ENCODE measurements at regions not wholly inside any gene's neighbourhood (a gene's known extent, or its start where the extent isn't known, plus 50 kb on each side); places are given as distances from the start of the nearest gene placed in this dataset.

DNA sequence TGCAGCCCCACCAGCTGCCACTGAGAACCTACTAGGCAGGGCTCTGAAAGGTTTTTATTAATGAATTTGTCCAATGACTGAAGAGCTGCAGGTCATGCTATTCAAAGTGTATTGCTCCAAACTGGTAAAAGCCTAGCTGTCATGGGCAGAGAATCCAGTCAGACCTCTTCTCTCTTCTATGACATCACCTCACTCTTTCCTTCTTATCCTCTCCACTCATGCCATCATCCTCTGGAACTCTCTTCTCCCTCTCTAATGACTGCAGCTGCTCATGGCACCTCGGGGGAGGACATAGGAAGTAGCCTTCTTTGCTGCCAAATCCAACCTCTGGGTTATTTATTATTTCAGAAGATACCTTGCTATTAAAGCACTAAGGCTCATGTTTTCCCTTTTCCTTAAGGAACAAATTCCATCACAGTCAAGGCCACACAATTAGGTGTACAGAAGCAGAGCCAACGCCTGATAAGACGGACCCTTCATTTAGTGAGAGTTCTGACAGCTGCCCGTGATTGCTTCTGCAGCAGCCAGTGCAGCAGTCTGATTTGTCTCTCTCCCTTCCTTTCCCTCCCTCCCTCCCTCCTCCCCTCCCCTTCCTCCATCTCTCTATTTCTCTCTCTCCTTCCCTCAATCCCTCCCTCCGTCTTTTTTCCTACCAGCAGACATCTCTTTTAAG lies 87.0 kb upstream of the ONECUT1 start:
- DNase-seq (ENCODE audit: low read depth), result no peak

DNA sequence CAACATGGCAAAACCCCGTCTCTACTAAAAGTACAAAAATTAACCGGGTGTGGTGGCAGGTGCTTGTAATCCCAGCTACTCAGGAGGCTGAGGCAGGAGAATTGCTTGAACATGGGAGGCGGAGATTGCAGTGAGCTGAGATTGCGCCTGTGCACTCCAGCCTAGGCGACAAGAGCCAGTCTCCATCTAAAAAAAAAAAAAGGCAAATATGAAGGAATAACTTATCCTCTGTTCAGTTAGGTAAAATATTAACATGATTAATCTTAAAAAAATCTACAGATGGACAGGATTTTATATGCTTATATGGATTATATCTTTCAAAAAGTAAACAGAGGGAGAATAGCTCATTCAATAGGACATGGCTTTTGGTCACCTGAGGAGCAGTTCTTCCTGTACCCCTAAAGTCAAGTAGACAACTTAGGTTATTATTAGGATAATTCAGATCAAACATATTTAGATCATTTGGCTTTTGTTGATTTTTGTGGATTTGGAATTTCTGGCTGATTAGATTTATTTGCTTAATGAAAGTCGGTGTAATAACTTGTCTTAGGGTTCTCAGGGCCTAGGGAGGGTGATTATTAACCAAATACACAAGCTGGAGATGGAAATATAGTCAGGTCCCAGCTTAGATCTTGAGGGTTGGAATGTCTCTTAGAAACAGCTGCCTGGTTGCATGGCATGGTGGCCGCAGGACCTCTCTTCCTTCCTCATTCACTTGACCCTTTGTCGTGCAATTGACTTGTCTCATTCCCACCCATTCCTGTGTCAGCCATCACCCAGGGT lies 82.1 kb upstream of the ONECUT1 start:
- no peak for DNase-seq (ENCODE audit: low read depth)

DNA sequence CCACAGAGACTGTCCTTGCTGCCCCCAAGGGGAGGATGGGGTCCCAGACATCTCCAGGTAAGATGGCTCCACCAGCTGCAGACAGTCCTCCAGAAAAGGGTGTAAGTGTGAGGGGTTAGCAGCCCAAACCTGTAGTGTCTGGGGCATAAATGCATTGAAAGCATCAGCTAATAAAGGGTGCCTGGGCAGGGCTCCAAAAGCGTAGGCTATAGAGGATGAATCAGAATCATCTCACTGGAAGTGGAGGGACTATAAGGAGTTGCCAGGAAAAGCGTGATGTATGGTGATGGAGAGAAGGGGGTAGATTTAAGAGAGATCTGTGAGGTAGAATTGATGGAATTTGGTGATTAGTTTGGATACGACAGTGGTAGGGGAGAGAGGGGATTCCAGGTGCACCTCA lies 79.9 kb upstream of the ONECUT1 start:
- no peak for DNase-seq (ENCODE audit: low read depth)

DNA sequence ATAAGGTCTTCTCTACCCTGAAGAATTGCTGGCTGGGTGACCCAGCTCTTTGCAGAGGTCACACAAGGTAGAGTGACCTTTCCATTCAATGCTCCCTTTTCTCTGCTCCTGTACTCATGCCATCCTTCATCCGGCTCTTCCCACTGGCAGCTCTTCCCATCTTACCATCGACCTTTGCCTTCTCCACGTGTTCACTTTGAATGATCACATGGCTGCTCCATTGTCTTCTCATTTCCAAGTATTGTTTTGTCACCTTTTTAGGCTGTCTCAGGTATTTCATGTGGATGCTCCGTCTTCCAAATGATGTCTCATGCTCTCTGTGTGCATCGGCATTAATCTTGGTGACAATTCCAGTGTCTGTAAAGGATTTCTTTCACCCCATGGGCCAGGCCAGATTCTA lies 76.6 kb upstream of the ONECUT1 start:
- no peak for DNase-seq (ENCODE audit: low read depth)

DNA sequence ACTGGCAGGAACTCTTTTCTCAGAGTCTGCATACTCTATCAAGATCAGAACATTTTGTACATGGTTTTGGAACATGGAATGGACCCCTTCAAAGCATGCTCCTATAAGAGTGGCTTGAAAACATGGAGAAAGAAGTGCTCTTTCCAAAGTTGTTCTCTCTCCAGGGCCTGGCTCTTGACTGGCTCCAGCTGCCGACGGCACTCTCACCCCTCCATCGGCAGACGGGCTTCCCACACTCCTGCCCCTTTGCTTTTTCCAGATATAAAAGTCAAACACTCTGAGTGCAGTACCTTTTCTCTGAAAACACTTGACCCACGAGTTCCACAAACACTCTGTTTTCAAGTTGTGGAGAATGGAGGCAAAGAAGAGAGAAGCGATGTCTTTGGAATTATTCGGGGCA lies 72.5 kb upstream of the ONECUT1 start:
- no peak for DNase-seq (ENCODE audit: low read depth)

DNA sequence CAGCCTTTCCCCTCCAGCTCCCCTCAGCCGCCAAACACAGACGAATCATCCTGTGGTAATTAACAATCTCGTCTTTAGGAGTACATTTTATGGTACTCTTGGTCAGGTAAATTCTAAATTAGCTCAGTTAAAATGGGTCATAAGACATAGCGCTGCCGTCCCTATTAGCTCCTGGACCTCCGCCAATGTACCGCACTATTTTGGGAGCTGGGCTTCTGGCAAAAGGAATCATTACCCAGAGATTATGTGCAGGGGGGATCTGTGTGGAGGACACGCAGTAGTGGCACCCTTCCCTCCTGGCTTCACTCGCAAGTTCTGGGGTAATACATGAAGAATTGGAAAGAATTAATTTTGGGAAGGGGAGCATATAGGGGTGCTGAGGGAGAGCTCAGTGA lies 68.6 kb upstream of the ONECUT1 start:
- no peak for DNase-seq (ENCODE audit: low read depth)

DNA sequence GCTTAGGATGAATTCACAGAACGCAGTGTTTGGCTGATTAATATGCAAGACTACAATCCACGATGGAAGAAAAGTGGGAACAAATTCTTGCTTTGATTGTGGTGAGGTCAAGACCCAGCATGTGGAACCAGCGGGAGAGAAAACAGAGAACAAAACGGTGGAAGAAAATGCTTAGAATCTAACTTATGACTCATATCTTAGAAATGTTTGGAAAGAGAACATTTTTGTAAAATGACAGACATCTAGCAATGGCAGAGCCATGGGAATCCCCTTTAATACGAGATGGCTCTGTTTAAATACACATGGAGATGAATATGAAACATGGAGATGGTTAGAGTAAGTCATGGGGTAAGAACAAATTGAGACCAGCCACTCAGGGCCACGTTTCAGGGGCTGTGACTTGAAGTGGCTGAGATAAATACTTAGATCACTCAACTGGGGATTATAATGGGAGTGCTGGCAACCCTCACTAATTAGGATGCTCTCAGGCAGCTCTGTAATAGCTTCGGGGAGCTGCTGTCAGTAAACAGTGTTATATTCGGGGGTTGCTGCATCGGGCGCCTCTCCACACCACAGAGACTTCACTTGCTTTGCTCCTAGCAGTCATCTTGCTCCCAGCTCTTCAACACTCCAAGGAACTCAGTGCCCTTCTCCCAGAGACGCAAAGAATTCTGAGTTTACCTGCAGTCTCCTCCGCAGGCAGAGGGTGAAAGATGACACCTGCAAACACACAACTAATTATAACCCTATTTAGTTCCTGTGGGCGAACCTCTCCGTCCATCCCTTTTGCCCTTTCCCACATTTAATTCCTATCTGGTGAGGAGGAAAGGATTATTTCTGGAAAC lies 68.0 kb upstream of the ONECUT1 start:
- DNase-seq (ENCODE audit: low read depth), result no peak

DNA sequence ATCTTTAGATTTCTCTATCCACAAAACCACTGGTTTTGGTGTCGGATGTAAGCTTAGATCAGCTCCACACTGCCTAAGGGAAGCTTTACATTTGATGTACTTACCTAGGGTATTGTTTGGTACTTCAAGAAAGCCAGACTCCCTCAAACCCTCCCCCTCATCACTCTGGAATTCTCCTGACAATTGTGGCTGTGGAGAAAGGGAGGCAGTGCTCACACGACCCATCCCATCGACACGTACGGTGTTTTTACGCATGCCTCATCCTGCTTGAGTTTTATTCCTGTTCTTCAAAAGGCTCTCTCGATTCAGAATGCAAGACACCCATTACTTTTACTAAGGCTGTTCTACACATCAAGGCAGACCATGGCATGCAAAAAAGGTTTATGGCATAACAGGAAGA lies 67.3 kb upstream of the ONECUT1 start:
- no peak for DNase-seq (ENCODE audit: low read depth)

DNA sequence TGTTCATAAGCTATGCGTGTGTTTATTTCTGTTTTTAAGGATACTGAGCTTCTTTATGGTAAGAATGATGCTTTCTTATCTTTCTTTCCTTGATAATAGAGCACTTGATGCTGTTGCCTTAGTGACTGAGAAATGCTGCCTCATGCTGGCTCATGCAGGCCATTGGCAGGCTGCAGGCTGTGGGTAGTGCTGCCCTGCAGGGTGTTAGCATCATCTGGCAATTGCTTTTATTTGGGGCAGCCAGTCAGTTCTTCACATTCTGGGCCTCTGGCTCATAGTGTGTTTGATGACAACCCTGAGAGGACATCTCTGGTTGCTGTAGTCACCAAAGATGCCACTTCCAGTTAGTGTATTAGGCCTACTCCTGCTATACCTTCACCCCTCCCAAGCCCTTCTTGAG lies 66.2 kb upstream of the ONECUT1 start:
- DNase-seq (ENCODE audit: low read depth), result no peak

DNA sequence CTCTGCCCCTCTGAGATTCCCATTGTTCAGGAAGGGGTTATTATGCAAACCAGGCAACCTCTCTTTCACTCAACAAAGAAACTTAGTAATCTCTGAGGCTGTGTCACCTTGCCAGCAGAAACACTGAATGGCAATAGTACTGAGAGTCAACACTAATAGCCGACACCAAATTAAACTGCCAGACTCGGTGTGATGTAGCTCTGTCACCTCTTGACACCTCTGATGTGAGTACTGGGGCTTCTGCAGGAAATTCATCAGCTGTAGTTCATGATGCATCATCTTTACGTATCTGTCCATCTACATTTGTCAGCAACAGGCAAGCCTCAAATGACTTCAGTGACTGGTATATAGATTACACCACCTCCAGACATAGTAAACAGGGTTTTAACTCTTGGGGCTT lies 65.0 kb upstream of the ONECUT1 start:
- DNase-seq (ENCODE audit: low read depth), result no peak

DNA sequence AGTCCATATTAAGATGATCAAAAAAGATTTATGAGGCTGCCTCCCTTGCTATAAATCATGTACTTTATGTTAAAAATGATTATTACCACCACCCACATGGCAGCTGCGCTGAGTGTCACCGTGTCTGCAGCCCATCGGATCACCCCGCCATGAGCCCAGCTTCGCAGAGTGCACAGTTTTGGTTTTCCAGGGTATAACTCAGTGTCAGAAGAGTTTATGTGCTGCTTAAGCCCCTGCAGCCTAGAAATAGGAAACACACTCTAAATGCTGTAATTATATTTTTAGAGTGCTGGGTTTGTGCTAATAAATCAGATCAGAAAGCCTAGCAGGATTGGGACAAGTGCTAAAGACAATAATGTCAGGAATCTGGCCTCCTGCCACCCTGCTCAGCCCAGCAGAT lies 54.7 kb upstream of the ONECUT1 start:
- no peak for DNase-seq (ENCODE audit: low read depth)

Measured in activated T-cell treated with anti-CD3 and anti-CD28 coated beads for 48 hours (primary cell).